ENCODE measurements at regions not wholly inside any gene's neighbourhood (a gene's known extent, or its start where the extent isn't known, plus 50 kb on each side); places are given as distances from the start of the nearest gene placed in this dataset.

DNA sequence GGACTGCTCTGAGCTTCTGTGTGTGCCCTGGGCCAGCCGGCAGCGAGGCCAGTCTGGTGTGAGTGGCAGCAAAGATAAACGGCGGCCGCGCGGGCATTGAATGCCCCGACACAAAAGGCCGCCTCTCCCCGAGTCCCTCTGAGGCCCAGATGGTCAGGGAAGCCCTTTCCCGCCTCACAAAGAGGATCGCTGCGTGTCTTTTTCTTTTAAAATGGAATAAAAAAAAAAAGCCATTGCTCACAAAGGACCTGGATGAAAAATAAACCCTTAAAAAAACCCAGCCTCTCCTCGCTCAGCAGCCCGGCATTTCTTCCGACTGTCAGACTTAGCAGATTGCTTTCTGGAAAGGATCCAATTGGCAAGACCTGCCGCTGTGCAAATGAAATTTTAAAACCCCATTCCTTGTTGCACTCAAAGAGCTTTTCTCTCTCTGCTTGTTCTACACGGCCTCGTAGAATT is 578.7 kb downstream of the BCOR start:
- H4K20me1 ChIP-seq (ENCODE audit: insufficient read depth, low read length) = no peaks in the 10 kb centered on the region
- no peaks in the 10 kb centered on the region for H3K9me2 ChIP-seq (ENCODE audit: low read depth, low read length)
- H3K27ac ChIP-seq (ENCODE audit: low read depth, low read length, poor library complexity, severe bottlenecking) = no peak overlapping the region
- no peaks in the 10 kb centered on the region for H3K4me1 ChIP-seq (ENCODE audit: insufficient read depth, low read length, severe bottlenecking)
- H3K36me3 ChIP-seq (ENCODE audit: insufficient read depth, low read length) = no peaks in the 10 kb centered on the region
- no peaks in the 10 kb centered on the region for H3K9me3 ChIP-seq (ENCODE audit: low read length)
- H3F3A ChIP-seq (ENCODE audit: insufficient read depth, low read length) = no peaks in the 10 kb centered on the region
- H3K27me3 ChIP-seq (ENCODE audit: insufficient read depth, low read length) = no peaks in the 10 kb centered on the region
- no peak for TF ChIP-seq EZH2 (IDR thresholded peaks at IDR 0.05; ENCODE audit: borderline replicate concordance, low read length)
- H3K4me3 ChIP-seq (ENCODE audit: low read depth, low read length, poor library complexity, severe bottlenecking) = no peak overlapping the region
- no peak overlapping the region for H3K4me2 ChIP-seq (ENCODE audit: low read length)
- no peak overlapping the region for H3K9ac ChIP-seq (ENCODE audit: low read length)
- no peaks in the 10 kb centered on the region for H3K79me2 ChIP-seq (ENCODE audit: insufficient read depth, low read length)
- H2AFZ ChIP-seq (ENCODE audit: low read length) = no peak overlapping the region

GRCh38 chrX:39519566-39520301 is 578.0 kb downstream of the BCOR start:
- H3K36me3 ChIP-seq (ENCODE audit: insufficient read depth, low read length) = no peaks in the 10 kb centered on the region

GRCh38 chrX:39525758-39526157 is 572.0 kb downstream of the BCOR start:
- Histone ChIP-seq H3K27ac (ENCODE audit: low read depth, low read length, poor library complexity, severe bottlenecking) (no peak overlapping the region), H3F3A (ENCODE audit: insufficient read depth, low read length) (no peaks in the 10 kb centered on the region), H3K9me2 (ENCODE audit: low read depth, low read length) (no peaks in the 10 kb centered on the region), H3K36me3 (ENCODE audit: insufficient read depth, low read length) (no peaks in the 10 kb centered on the region), H3K79me2 (ENCODE audit: insufficient read depth, low read length) (no peaks in the 10 kb centered on the region), H4K20me1 (ENCODE audit: insufficient read depth, low read length) (no peaks in the 10 kb centered on the region), H3K9me3 (ENCODE audit: low read length) (no peaks in the 10 kb centered on the region), H3K27me3 (ENCODE audit: insufficient read depth, low read length) (no peaks in the 10 kb centered on the region), H2AFZ (ENCODE audit: low read length) (no peak overlapping the region), H3K9ac (ENCODE audit: low read length) (no peak overlapping the region), H3K4me3 (ENCODE audit: low read depth, low read length, poor library complexity, severe bottlenecking) (no peak overlapping the region), H3K4me2 (ENCODE audit: low read length) (no peak overlapping the region), H3K4me1 (ENCODE audit: insufficient read depth, low read length, severe bottlenecking) (no peaks in the 10 kb centered on the region)
- TF ChIP-seq, protein P1, sequence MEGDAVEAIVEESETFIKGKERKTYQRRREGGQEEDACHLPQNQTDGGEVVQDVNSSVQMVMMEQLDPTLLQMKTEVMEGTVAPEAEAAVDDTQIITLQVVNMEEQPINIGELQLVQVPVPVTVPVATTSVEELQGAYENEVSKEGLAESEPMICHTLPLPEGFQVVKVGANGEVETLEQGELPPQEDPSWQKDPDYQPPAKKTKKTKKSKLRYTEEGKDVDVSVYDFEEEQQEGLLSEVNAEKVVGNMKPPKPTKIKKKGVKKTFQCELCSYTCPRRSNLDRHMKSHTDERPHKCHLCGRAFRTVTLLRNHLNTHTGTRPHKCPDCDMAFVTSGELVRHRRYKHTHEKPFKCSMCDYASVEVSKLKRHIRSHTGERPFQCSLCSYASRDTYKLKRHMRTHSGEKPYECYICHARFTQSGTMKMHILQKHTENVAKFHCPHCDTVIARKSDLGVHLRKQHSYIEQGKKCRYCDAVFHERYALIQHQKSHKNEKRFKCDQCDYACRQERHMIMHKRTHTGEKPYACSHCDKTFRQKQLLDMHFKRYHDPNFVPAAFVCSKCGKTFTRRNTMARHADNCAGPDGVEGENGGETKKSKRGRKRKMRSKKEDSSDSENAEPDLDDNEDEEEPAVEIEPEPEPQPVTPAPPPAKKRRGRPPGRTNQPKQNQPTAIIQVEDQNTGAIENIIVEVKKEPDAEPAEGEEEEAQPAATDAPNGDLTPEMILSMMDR (IDR thresholded peaks at IDR 0.05; ENCODE audit: low read length) = no peak

More at GRCh38 chrX:39519566-39520301, 578.0 kb downstream of the BCOR start:
- Histone ChIP-seq H3K27ac (ENCODE audit: low read depth, low read length, poor library complexity, severe bottlenecking) (no peak overlapping the region), H3F3A (ENCODE audit: insufficient read depth, low read length) (no peaks in the 10 kb centered on the region), H4K20me1 (ENCODE audit: insufficient read depth, low read length) (no peaks in the 10 kb centered on the region), H3K4me2 (ENCODE audit: low read length) (no peak overlapping the region), H3K4me1 (ENCODE audit: insufficient read depth, low read length, severe bottlenecking) (no peaks in the 10 kb centered on the region), H3K79me2 (ENCODE audit: insufficient read depth, low read length) (no peaks in the 10 kb centered on the region), H3K4me3 (ENCODE audit: low read depth, low read length, poor library complexity, severe bottlenecking) (no peak overlapping the region), H2AFZ (ENCODE audit: low read length) (no peak overlapping the region), H3K9me3 (ENCODE audit: low read length) (no peaks in the 10 kb centered on the region), H3K27me3 (ENCODE audit: insufficient read depth, low read length) (no peaks in the 10 kb centered on the region), H3K9me2 (ENCODE audit: low read depth, low read length) (no peaks in the 10 kb centered on the region), H3K9ac (ENCODE audit: low read length) (no peak overlapping the region)
- no peak for TF ChIP-seq EZH2 (IDR thresholded peaks at IDR 0.05; ENCODE audit: borderline replicate concordance, low read length)
- TF ChIP-seq, protein P1 (IDR thresholded peaks at IDR 0.05; ENCODE audit: low read length) = no peak

DNA sequence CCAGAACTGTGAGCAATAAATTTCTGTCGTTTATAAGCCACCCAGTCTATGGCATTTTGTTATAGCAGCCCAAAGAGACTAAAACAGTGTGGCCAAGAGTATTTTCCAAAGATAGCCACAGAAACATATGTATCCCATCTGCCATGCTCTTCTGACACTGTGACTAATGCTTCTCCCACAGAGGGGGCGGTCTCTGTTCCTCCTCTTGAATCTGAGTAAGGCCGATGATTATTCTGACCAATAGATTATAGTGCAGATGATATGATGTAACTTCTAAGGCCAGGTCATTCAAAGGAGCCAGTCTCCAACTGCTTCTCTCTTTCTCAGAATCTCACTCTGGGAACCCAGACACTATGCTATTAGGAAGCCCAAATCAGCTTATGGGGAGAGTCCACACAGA is 570.7 kb downstream of the BCOR start:
- H3K27me3 ChIP-seq (ENCODE audit: insufficient read depth, low read length) = no peaks in the 10 kb centered on the region

More for the DNA sequence above, 570.7 kb downstream of the BCOR start:
- no peaks in the 10 kb centered on the region for H3K36me3 ChIP-seq (ENCODE audit: insufficient read depth, low read length)
- H3K4me1 ChIP-seq (ENCODE audit: insufficient read depth, low read length, severe bottlenecking) = no peaks in the 10 kb centered on the region
- H3K4me3 ChIP-seq (ENCODE audit: low read depth, low read length, poor library complexity, severe bottlenecking) = no peak overlapping the region
- no peak overlapping the region for H2AFZ ChIP-seq (ENCODE audit: low read length)
- no peak overlapping the region for H3K27ac ChIP-seq (ENCODE audit: low read depth, low read length, poor library complexity, severe bottlenecking)
- TF ChIP-seq, protein P1 (IDR thresholded peaks at IDR 0.05; ENCODE audit: low read length) = no peak
- TF ChIP-seq EZH2 (IDR thresholded peaks at IDR 0.05; ENCODE audit: borderline replicate concordance, low read length) = no peak
- H3K9ac ChIP-seq (ENCODE audit: low read length) = no peak overlapping the region
- no peaks in the 10 kb centered on the region for H3F3A ChIP-seq (ENCODE audit: insufficient read depth, low read length)
- no peaks in the 10 kb centered on the region for H3K9me2 ChIP-seq (ENCODE audit: low read depth, low read length)
- H3K4me2 ChIP-seq (ENCODE audit: low read length) = no peak overlapping the region
- H3K9me3 ChIP-seq (ENCODE audit: low read length) = no peaks in the 10 kb centered on the region
- no peaks in the 10 kb centered on the region for H4K20me1 ChIP-seq (ENCODE audit: insufficient read depth, low read length)
- no peaks in the 10 kb centered on the region for H3K79me2 ChIP-seq (ENCODE audit: insufficient read depth, low read length)
